ENCODE measurements at regions not wholly inside any gene's neighbourhood (a gene's known extent, or its start where the extent isn't known, plus 50 kb on each side); places are given as distances from the start of the nearest gene placed in this dataset.
A peak's percentile ranks its signal among the peaks of the same experiment; 100 is the strongest.

DNA sequence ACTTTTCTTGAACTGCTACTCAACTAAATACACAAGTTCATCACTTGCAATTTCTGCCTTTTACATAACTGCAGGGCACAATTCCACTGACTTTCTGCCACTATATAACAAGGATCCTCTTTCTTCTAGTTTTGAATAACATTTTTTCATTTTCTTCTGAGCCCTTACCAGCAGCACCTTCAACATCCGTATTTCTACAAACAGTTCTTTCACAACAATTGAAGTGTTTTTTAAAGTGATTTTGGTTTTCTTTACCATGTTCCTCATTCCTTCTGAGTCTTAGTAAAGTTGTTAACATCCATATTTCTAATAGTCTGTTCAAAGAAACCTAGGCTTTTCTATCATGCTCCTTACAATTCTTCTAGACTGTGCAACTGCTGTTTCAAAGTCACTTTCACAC lies 127.2 kb upstream of the PITX1 start:
- H3K79me2 ChIP-seq (ENCODE audit: control insufficient read depth, insufficient read depth, low read length): no peaks in the 10 kb centered on the region
- peaks cover 4% of the 10 kb centered on the region for H3K4me1 ChIP-seq (ENCODE audit: control insufficient read depth, low read depth, low read length)
- no peak overlapping the region for H3K23ac ChIP-seq (ENCODE audit: low read length)
- no peaks in the 10 kb centered on the region for H3K36me3 ChIP-seq (ENCODE audit: control insufficient read depth, insufficient read depth, low read length)
- H4K8ac ChIP-seq (ENCODE audit: low read depth, low read length): no peak overlapping the region
- H4K5ac ChIP-seq (ENCODE audit: low read length): no peak overlapping the region
- DNase-seq: no peak
- H2BK120ac ChIP-seq (ENCODE audit: low read depth, low read length): no peak overlapping the region
- no peak overlapping the region for H3K56ac ChIP-seq (ENCODE audit: low read length)
- H3K18ac ChIP-seq (ENCODE audit: low read length): no peak overlapping the region
- no peak overlapping the region for H3K4ac ChIP-seq (ENCODE audit: low read depth, low read length)
- no peak overlapping the region for H2BK5ac ChIP-seq (ENCODE audit: low read length)
- no peak overlapping the region for H2AK5ac ChIP-seq (ENCODE audit: low read length)
- no CpG with 5 or more reads among the region's 1 CpG for WGBS (ENCODE audit: extremely low coverage, insufficient coverage, low lambda C conversion rate)
- H3K4me3 ChIP-seq (ENCODE audit: low read length): no peak overlapping the region
- H2BK15ac ChIP-seq (replicated peaks; ENCODE audit: low read depth): no peak overlapping the region
- no peaks in the 10 kb centered on the region for H3K79me1 ChIP-seq (ENCODE audit: low read length)
- H3K27ac ChIP-seq (ENCODE audit: low read depth, low read length): no peak overlapping the region
- H3K27me3 ChIP-seq (ENCODE audit: insufficient read depth, low read length, poor library complexity): no peaks in the 10 kb centered on the region
- no peak overlapping the region for H3K4me2 ChIP-seq (ENCODE audit: low read length)
- no peak overlapping the region for H3K9ac ChIP-seq (ENCODE audit: low read length)

DNA sequence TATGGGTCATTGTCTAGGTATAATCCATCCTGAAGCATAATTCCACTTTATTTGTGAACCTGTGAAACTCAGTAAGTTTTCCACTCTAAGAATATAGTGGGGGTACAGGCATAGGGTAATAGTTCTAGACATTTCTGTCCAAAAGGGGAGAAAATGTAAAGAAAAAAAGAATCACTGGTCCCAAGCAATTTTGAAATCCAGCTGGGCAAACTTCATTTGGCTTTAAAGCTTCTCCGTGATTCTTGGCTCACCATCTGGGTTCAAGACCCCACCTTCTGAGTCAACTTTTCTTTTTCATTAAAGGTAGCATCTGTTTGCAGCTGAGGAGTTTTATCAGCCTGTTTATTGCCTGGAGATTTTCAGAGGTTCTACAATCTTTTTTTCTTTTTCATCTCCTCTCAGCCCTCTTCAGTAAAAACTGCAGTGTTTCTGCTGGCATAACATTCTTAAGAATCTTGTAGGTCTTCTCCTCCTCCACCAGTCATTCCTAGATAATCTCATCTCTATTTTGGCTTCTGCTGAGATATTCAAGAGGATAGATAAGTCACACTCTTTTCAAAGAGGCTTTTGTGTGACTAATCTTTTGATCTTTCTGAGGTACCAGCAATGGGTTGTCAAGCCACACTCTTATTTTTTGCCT lies 126.1 kb upstream of the PITX1 start:
- Histone ChIP-seq H3K56ac (ENCODE audit: low read length) (peak overlapping the region; percentile 60), H3K23ac (ENCODE audit: low read length) (peak overlapping the region; percentile 4), H3K79me2 (ENCODE audit: control insufficient read depth, insufficient read depth, low read length) (no peaks in the 10 kb centered on the region), H3K4me1 (ENCODE audit: control insufficient read depth, low read depth, low read length) (peaks cover 4% of the 10 kb centered on the region), H2BK15ac (replicated peaks; ENCODE audit: low read depth) (no peak overlapping the region), H3K4ac (ENCODE audit: low read depth, low read length) (peak overlapping the region; percentile 18), H4K8ac (ENCODE audit: low read depth, low read length) (no peak overlapping the region), H3K36me3 (ENCODE audit: control insufficient read depth, insufficient read depth, low read length) (no peaks in the 10 kb centered on the region), H2BK5ac (ENCODE audit: low read length) (peak overlapping the region; percentile 74), H3K79me1 (ENCODE audit: low read length) (no peaks in the 10 kb centered on the region), H3K4me2 (ENCODE audit: low read length) (no peak overlapping the region), H3K27me3 (ENCODE audit: insufficient read depth, low read length, poor library complexity) (no peaks in the 10 kb centered on the region), H2BK120ac (ENCODE audit: low read depth, low read length) (no peak overlapping the region), H3K27ac (ENCODE audit: low read depth, low read length) (peak overlapping the region; percentile 68), H3K4me3 (ENCODE audit: low read length) (no peak overlapping the region), H2AK5ac (ENCODE audit: low read length) (no peak overlapping the region), H4K5ac (ENCODE audit: low read length) (no peak overlapping the region), H3K18ac (ENCODE audit: low read length) (no peak overlapping the region), H3K9ac (ENCODE audit: low read length) (no peak overlapping the region)
- no CpG with 5 or more reads among the region's 1 CpG for WGBS (ENCODE audit: extremely low coverage, insufficient coverage, low lambda C conversion rate)
- peak; percentile 72 for DNase-seq

DNA sequence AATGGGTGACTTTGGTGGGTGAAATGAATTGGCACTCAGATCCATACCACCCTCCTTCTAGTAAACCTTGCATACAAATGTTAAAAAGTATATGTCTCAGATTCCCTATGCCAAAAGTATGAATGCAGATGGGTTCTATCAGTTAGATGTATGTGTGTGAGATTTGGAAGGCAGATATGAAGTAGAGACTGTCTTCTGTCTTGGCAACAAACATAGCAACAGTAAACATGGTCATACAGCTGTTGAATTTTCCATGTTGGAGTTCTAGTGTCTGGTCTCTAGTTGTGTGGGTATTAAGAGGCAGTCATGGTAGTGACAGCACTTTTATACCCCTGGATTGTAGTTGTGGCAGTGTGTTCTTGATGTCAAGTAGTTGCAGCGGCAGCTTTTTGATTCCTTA lies 125.6 kb upstream of the PITX1 start:
- Histone ChIP-seq H3K4me3 (ENCODE audit: low read length) (no peak overlapping the region), H2BK15ac (replicated peaks; ENCODE audit: low read depth) (no peak overlapping the region), H3K18ac (ENCODE audit: low read length) (no peak overlapping the region), H4K5ac (ENCODE audit: low read length) (no peak overlapping the region), H3K56ac (ENCODE audit: low read length) (peak overlapping the region; percentile 60), H3K27me3 (ENCODE audit: insufficient read depth, low read length, poor library complexity) (no peaks in the 10 kb centered on the region), H2AK5ac (ENCODE audit: low read length) (no peak overlapping the region), H3K79me1 (ENCODE audit: low read length) (no peaks in the 10 kb centered on the region), H3K4me1 (ENCODE audit: control insufficient read depth, low read depth, low read length) (peaks cover 4% of the 10 kb centered on the region), H3K27ac (ENCODE audit: low read depth, low read length) (peak overlapping the region; percentile 68), H3K36me3 (ENCODE audit: control insufficient read depth, insufficient read depth, low read length) (no peaks in the 10 kb centered on the region), H3K4me2 (ENCODE audit: low read length) (no peak overlapping the region), H4K8ac (ENCODE audit: low read depth, low read length) (no peak overlapping the region), H2BK120ac (ENCODE audit: low read depth, low read length) (no peak overlapping the region), H3K9ac (ENCODE audit: low read length) (no peak overlapping the region), H3K4ac (ENCODE audit: low read depth, low read length) (peak overlapping the region; percentile 18), H3K79me2 (ENCODE audit: control insufficient read depth, insufficient read depth, low read length) (no peaks in the 10 kb centered on the region), H3K23ac (ENCODE audit: low read length) (peak overlapping the region; percentile 4), H2BK5ac (ENCODE audit: low read length) (peak overlapping the region; percentile 74)
- DNase-seq: peak; percentile 71
- no CpG with 5 or more reads among the region's 1 CpG for WGBS (ENCODE audit: extremely low coverage, insufficient coverage, low lambda C conversion rate)

DNA sequence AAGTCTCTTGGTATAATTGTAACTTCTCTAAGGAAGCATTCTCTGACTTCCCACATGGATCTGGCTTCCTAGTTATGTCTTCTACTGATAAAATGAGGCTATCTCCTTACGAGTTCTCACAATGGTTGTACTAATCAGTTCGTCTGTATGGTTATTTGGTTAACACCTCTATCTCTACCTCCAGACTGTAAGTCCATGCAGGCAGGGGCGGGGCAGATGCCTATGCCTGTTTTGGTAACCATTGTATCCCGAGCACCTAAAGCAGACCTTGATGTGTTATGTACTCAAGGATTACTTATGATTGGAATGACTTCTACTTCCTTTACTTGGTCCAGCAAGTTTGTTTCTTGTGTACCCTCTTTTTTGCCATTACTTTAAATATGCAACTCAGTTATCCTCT lies 125.0 kb upstream of the PITX1 start:
- Histone ChIP-seq H3K9ac (ENCODE audit: low read length) (no peak overlapping the region), H3K4me1 (ENCODE audit: control insufficient read depth, low read depth, low read length) (peaks cover 4% of the 10 kb centered on the region), H3K4ac (ENCODE audit: low read depth, low read length) (no peak overlapping the region), H3K79me1 (ENCODE audit: low read length) (no peaks in the 10 kb centered on the region), H2BK15ac (replicated peaks; ENCODE audit: low read depth) (no peak overlapping the region), H3K56ac (ENCODE audit: low read length) (no peak overlapping the region), H3K79me2 (ENCODE audit: control insufficient read depth, insufficient read depth, low read length) (no peaks in the 10 kb centered on the region), H3K27me3 (ENCODE audit: insufficient read depth, low read length, poor library complexity) (no peaks in the 10 kb centered on the region), H4K5ac (ENCODE audit: low read length) (no peak overlapping the region), H3K4me3 (ENCODE audit: low read length) (no peak overlapping the region), H3K27ac (ENCODE audit: low read depth, low read length) (no peak overlapping the region), H3K23ac (ENCODE audit: low read length) (no peak overlapping the region), H3K18ac (ENCODE audit: low read length) (no peak overlapping the region), H2BK120ac (ENCODE audit: low read depth, low read length) (no peak overlapping the region), H3K4me2 (ENCODE audit: low read length) (no peak overlapping the region), H3K36me3 (ENCODE audit: control insufficient read depth, insufficient read depth, low read length) (no peaks in the 10 kb centered on the region), H2BK5ac (ENCODE audit: low read length) (no peak overlapping the region), H2AK5ac (ENCODE audit: low read length) (no peak overlapping the region), H4K8ac (ENCODE audit: low read depth, low read length) (no peak overlapping the region)
- no CpG with 5 or more reads among the region's 4 CpGs for WGBS (ENCODE audit: extremely low coverage, insufficient coverage, low lambda C conversion rate)
- peak; percentile 92 for DNase-seq

DNA sequence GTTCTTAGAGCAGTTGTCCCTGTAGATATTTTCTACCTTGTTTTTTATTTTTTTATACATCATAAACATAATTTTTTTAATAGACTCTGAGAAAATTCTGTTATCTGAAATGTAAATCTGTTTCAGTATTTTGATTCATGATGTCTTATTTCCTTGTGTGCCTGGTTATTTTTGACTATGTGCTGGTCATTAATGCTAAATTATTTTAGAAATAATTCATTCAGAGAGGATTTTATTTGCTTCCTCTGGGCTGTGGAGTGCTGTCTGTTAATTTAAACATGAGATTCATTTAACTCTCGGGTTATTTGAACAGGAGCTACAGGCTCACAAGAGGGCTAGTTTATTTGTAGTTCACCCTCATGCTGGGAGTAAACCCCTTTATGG lies 124.3 kb upstream of the PITX1 start:
- DNase-seq: no peak
- Histone ChIP-seq H3K27ac (ENCODE audit: low read depth, low read length) (no peak overlapping the region), H3K4ac (ENCODE audit: low read depth, low read length) (no peak overlapping the region), H3K4me1 (ENCODE audit: control insufficient read depth, low read depth, low read length) (peaks cover 4% of the 10 kb centered on the region), H3K27me3 (ENCODE audit: insufficient read depth, low read length, poor library complexity) (no peaks in the 10 kb centered on the region), H2BK5ac (ENCODE audit: low read length) (peak overlapping the region; percentile 27), H4K8ac (ENCODE audit: low read depth, low read length) (no peak overlapping the region), H3K79me1 (ENCODE audit: low read length) (no peaks in the 10 kb centered on the region), H2BK120ac (ENCODE audit: low read depth, low read length) (no peak overlapping the region), H3K18ac (ENCODE audit: low read length) (no peak overlapping the region), H3K9ac (ENCODE audit: low read length) (no peak overlapping the region), H3K36me3 (ENCODE audit: control insufficient read depth, insufficient read depth, low read length) (no peaks in the 10 kb centered on the region), H3K79me2 (ENCODE audit: control insufficient read depth, insufficient read depth, low read length) (no peaks in the 10 kb centered on the region), H3K23ac (ENCODE audit: low read length) (no peak overlapping the region), H3K4me2 (ENCODE audit: low read length) (no peak overlapping the region), H2AK5ac (ENCODE audit: low read length) (no peak overlapping the region), H3K4me3 (ENCODE audit: low read length) (no peak overlapping the region), H2BK15ac (replicated peaks; ENCODE audit: low read depth) (no peak overlapping the region), H3K56ac (ENCODE audit: low read length) (no peak overlapping the region), H4K5ac (ENCODE audit: low read length) (no peak overlapping the region)
- no CpG with 5 or more reads among the region's 1 CpG for WGBS (ENCODE audit: extremely low coverage, insufficient coverage, low lambda C conversion rate)
